ENCODE measurements at regions not wholly inside any gene's neighbourhood (a gene's known extent, or its start where the extent isn't known, plus 50 kb on each side); places are given as distances from the start of the nearest gene placed in this dataset.
"Not testable (repeated sequence)": the region's sequence is repeated elsewhere in the genome, so short reads cannot be mapped to it uniquely, and the experiment has no call there.

GRCh38 chr7:67655168-67655567, 658.5 kb downstream of the TYW1 start:
- Histone ChIP-seq H3K4me3 (no peak overlapping the region), H3K4me1 (no peaks in the 10 kb centered on the region), H3K9me3 (no peaks in the 10 kb centered on the region), H3K27ac (no peak overlapping the region), H3K27me3 (no peaks in the 10 kb centered on the region), H3K36me3 (no peaks in the 10 kb centered on the region)
- no peak for TF ChIP-seq CTCF (IDR thresholded peaks at IDR 0.05)
- DNase-seq = no peak
- intact Hi-C loops (cut with DNase I; ENCODE audit: low total_unique reads) = no loop called here

- H3K9me3 ChIP-seq = peaks cover 0 to 4% (median 0%) of the 10 kb centered on the region in 3 donors
- no peaks in the 10 kb centered on the region for H3K36me3 ChIP-seq
- DNase-seq = no peak
- no peak overlapping the region for H3K27ac ChIP-seq
- intact Hi-C loops (cut with DNase I; ENCODE audit: low total_unique reads) = no loop called here
- no peaks in the 10 kb centered on the region for H3K4me1 ChIP-seq
- H3K27me3 ChIP-seq = no peaks in the 10 kb centered on the region
- H3K4me3 ChIP-seq = no peak overlapping the region
- no peak for TF ChIP-seq CTCF (IDR thresholded peaks at IDR 0.05)
Measured at GRCh38 chr7:67659091-67659490, 662.5 kb downstream of the TYW1 start.

GRCh38 chr7:67662804-67663203, 666.2 kb downstream of the TYW1 start:
- no peaks in the 10 kb centered on the region for H3K27me3 ChIP-seq
- no peak overlapping the region for H3K27ac ChIP-seq
- intact Hi-C loops (cut with DNase I; ENCODE audit: low total_unique reads) = no loop called here
- DNase-seq = no peak
- no peaks in the 10 kb centered on the region for H3K4me1 ChIP-seq
- H3K9me3 ChIP-seq = peaks cover 0 to 4% (median 0%) of the 10 kb centered on the region in 3 donors
- no peaks in the 10 kb centered on the region for H3K36me3 ChIP-seq
- no peak overlapping the region for H3K4me3 ChIP-seq
- TF ChIP-seq CTCF (IDR thresholded peaks at IDR 0.05) = no peak

- Histone ChIP-seq H3K4me3 (no peak overlapping the region), H3K9me3 (peaks cover 0 to 4% (median 0%) of the 10 kb centered on the region in 3 donors), H3K36me3 (no peaks in the 10 kb centered on the region), H3K4me1 (no peaks in the 10 kb centered on the region), H3K27me3 (no peaks in the 10 kb centered on the region), H3K27ac (no peak overlapping the region)
- intact Hi-C loops (cut with DNase I; ENCODE audit: low total_unique reads) = no loop called here
- no peak for DNase-seq
- TF ChIP-seq CTCF (IDR thresholded peaks at IDR 0.05) = no peak
Measured at GRCh38 chr7:67663644-67664043, 667.0 kb downstream of the TYW1 start.

GRCh38 chr7:67666359-67666758, 669.7 kb downstream of the TYW1 start:
- DNase-seq; H3K4me1 ChIP-seq; H3K9me3 ChIP-seq; H3K36me3 ChIP-seq; intact Hi-C loops (cut with DNase I; ENCODE audit: low total_unique reads); H3K27me3 ChIP-seq; H3K4me3 ChIP-seq; H3K27ac ChIP-seq: not testable (repeated sequence)

- Histone ChIP-seq H3K9me3 (no peaks in the 10 kb centered on the region), H3K4me1 (no peaks in the 10 kb centered on the region), H3K36me3 (no peaks in the 10 kb centered on the region), H3K27me3 (no peaks in the 10 kb centered on the region), H3K4me3 (no peak overlapping the region), H3K27ac (no peak overlapping the region)
- no peak for DNase-seq
- no peak for TF ChIP-seq CTCF (IDR thresholded peaks at IDR 0.05)
- intact Hi-C loops (cut with DNase I; ENCODE audit: low total_unique reads) = no loop called here
Measured at GRCh38 chr7:67671006-67671548, 674.4 kb downstream of the TYW1 start.
